BJ (cell line): ENCODE measurements at regions not wholly inside any gene's neighbourhood (a gene's known extent, or its start where the extent isn't known, plus 50 kb on each side); places are given as distances from the start of the nearest gene placed in this dataset.

Source experiments
- CTCF ChIA-PET: fragments of 350-600 bp; formaldehyde crosslinking; extraction: SDS; loops from one replicate; lab custom pipeline; 2021; ENCODE audit warnings: antibody characterized with exemption, inconsistent platforms; lab: Yijun Ruan, JAX
- POLR2A ChIA-PET: fragments of 300-600 bp; sonication (Branson Sonifier 250); formaldehyde crosslinking; extraction: SDS; loops from one replicate; lab custom pipeline; 2021; ENCODE audit warnings: antibody characterized with exemption; lab: Charles Lee
- DNase-seq: peaks from one replicate; pipeline ENCODE4 v3.0.0-alpha.2; 2011; ENCODE audit warnings: low read depth
- H3K27me3 ChIP-seq: 2 replicates; pipeline ENCODE4 v1.6.0; 2011; ENCODE audit warnings: low read length; ENCODE audit not compliant: control insufficient read depth, insufficient read depth
- H3K36me3 ChIP-seq: 2 replicates; pipeline ENCODE4 v1.5.1; 2011; ENCODE audit warnings: low read length; ENCODE audit not compliant: control insufficient read depth, insufficient read depth
- H3K4me3 ChIP-seq: 2 replicates; pipeline ENCODE4 v1.5.1; 2011; ENCODE audit warnings: low read depth, mild to moderate bottlenecking, control low read depth, low read length
- TF ChIP-seq, protein P1 (sequence below): IDR thresholded peaks from 2 replicates; pipeline ENCODE4 v1.5.1; 2011; ENCODE audit warnings: low read depth, mild to moderate bottlenecking, control low read depth, inconsistent platforms, low read length, moderate library complexity; ENCODE audit not compliant: insufficient read depth

DNA sequence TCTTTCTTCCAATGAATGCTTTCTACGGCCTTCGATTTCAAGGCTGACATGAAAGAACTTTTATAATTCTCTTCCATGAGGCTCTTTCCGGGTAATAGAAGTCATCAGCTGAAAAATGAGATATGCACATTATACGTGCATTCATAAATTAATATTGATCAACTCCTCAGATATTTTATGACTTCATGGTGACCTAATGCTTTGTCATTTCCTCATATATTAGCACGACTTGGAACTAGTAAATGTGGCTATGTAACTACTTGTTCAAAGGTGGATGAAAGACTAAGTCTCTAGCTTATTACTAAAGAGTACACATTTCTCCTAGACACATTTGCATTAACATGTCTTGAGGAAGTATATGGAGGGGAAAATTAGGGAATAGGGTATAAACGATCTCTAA is 168.8 kb downstream of the HDGFL1 start:
- Histone ChIP-seq H3K4me3 (no peak overlapping the region), H3K27me3 (no peaks in the 10 kb centered on the region), H3K36me3 (no peaks in the 10 kb centered on the region)
- no peak for DNase-seq
- POLR2A ChIA-PET = no interaction called here
- TF ChIP-seq, protein P1, sequence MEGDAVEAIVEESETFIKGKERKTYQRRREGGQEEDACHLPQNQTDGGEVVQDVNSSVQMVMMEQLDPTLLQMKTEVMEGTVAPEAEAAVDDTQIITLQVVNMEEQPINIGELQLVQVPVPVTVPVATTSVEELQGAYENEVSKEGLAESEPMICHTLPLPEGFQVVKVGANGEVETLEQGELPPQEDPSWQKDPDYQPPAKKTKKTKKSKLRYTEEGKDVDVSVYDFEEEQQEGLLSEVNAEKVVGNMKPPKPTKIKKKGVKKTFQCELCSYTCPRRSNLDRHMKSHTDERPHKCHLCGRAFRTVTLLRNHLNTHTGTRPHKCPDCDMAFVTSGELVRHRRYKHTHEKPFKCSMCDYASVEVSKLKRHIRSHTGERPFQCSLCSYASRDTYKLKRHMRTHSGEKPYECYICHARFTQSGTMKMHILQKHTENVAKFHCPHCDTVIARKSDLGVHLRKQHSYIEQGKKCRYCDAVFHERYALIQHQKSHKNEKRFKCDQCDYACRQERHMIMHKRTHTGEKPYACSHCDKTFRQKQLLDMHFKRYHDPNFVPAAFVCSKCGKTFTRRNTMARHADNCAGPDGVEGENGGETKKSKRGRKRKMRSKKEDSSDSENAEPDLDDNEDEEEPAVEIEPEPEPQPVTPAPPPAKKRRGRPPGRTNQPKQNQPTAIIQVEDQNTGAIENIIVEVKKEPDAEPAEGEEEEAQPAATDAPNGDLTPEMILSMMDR = no peak
- CTCF ChIA-PET = interaction anchor here (0.5 to 1.8 kb wide), 5 partner anchors 7 to 437 kb away, joined by 3 read pairs; no protein-coding TSS in a partner anchor

DNA sequence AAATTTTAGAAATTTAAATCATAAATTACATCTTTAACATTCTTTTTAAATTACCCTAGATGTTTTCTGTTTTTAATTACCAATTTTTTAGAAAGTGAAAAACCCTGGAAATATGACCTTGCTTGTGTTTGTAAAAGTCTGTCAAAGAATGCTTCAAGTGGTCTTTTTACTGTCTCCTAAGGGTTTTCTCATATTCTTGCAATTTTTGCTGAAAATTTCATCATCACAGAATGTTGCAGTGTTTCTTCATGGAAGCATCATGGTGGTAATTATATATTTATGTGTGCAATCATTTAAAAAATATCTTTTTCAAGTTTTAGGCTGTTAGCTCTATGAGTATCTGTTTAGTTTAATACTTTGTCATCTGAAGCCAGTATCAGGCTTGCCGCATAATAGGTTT is 178.2 kb downstream of the HDGFL1 start:
- CTCF ChIA-PET = no interaction called here
- Histone ChIP-seq H3K27me3 (no peaks in the 10 kb centered on the region), H3K36me3 (no peaks in the 10 kb centered on the region), H3K4me3 (no peak overlapping the region)
- TF ChIP-seq, protein P1 = no peak
- no peak for DNase-seq
- POLR2A ChIA-PET = no interaction called here

DNA sequence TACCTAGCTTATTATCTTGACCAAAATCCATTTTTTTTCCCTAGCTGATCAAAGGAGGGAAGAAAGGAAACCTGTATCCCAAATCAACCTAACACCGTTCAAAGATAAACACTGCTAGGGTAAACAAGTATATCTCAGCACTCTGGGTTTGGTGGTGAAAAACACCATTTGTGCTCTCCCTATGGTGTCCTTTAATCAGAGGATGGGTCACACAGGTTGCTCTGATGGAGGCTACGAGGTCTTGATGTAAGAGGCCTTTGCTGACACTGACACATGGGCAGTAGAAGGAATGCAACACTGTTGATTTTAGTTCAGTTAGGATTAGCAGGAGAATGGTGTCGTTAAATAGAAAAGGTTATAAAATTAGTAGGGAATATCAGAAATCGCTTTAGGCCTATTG is 179.3 kb downstream of the HDGFL1 start:
- TF ChIP-seq, protein P1 = no peak
- CTCF ChIA-PET = no interaction called here
- no peaks in the 10 kb centered on the region for H3K27me3 ChIP-seq
- POLR2A ChIA-PET = no interaction called here
- no peaks in the 10 kb centered on the region for H3K36me3 ChIP-seq
- DNase-seq = no peak
- no peak overlapping the region for H3K4me3 ChIP-seq

DNA sequence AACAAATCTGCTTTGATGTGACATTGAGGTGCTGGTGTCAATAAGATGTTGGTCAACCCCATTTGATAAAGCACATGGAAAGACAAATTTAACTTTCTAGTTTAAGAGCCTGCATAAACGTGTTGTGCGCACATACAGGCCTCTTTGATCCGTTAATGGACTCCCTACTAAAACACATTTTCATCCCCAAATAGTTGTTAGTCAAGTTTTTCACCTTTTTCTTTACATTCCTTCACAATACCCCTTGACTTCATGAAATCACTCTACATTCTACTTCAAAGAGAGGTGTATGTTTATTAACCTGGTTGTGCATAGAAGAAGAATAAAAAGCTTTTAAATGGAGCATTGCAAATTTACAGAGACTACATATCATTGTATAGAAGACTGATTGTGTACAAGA is 180.3 kb downstream of the HDGFL1 start:
- no peak for DNase-seq
- ChIA-PET CTCF (no interaction called here), POLR2A (no interaction called here)
- TF ChIP-seq, protein P1 = no peak
- H3K27me3 ChIP-seq = no peaks in the 10 kb centered on the region
- no peak overlapping the region for H3K4me3 ChIP-seq
- no peaks in the 10 kb centered on the region for H3K36me3 ChIP-seq

DNA sequence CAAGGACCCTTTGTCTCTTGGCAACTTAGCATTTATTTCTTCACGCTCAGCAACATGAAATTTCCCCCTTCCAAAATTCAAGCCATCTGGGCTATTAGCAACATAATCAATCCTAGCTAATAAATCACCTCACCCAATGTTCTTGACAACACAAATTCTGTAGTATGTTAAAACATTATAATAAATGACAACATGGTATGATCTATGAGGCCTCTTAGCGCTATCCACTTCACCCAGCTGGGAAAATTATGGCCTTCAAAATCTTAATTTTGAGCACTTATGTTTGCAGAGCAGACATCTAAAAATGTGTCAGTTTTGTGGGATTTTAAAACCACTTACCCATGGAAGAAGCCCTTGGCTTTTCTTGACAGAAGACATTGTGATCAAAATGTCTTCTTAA is 181.9 kb downstream of the HDGFL1 start:
- POLR2A ChIA-PET = no interaction called here
- H3K4me3 ChIP-seq = no peak overlapping the region
- H3K36me3 ChIP-seq = no peaks in the 10 kb centered on the region
- no peaks in the 10 kb centered on the region for H3K27me3 ChIP-seq
- TF ChIP-seq, protein P1 = no peak
- DNase-seq = no peak
- CTCF ChIA-PET = interaction anchor here (1.1 kb wide), 1 partner anchor 17 kb away, joined by 3 read pairs; no protein-coding TSS in a partner anchor
